H9 (cell line): ENCODE measurements at regions not wholly inside any gene's neighbourhood (a gene's known extent, or its start where the extent isn't known, plus 50 kb on each side); places are given as distances from the start of the nearest gene placed in this dataset.

Source experiments
- DNase-seq: peaks from one replicate; pipeline ENCODE4 v3.0.0-alpha.2; 2017
- H2AFZ ChIP-seq: one replicate; pipeline ENCODE4 v1.6.1; 2013; ENCODE audit warnings: mild to moderate bottlenecking, low read length, control low read depth, moderate library complexity
- H2AK5ac ChIP-seq: 2 replicates; pipeline ENCODE4 v1.6.1; 2013; ENCODE audit warnings: low read length, control low read depth, mixed read lengths; ENCODE audit not compliant: insufficient read length
- H2BK120ac ChIP-seq: one replicate; pipeline ENCODE4 v1.6.1; 2013; ENCODE audit warnings: low read depth, mild to moderate bottlenecking, low read length, control low read depth, inconsistent platforms; ENCODE audit not compliant: poor library complexity, severe bottlenecking
- H2BK12ac ChIP-seq: 2 replicates; pipeline ENCODE4 v1.6.1; 2013; ENCODE audit warnings: low read length, control low read depth, mixed read lengths, low read depth; ENCODE audit not compliant: insufficient read length
- H2BK15ac ChIP-seq: 2 replicates; pipeline ENCODE4 v1.6.1; 2013; ENCODE audit warnings: low read depth, low read length, control low read depth
- H2BK20ac ChIP-seq: one replicate; pipeline ENCODE4 v1.6.1; 2013; ENCODE audit warnings: low read depth, mild to moderate bottlenecking, low read length, control low read depth, inconsistent platforms; ENCODE audit not compliant: poor library complexity, severe bottlenecking
- H2BK5ac ChIP-seq: 2 replicates; pipeline ENCODE4 v1.6.1; 2013; ENCODE audit warnings: low read length, control low read depth, mixed read lengths; ENCODE audit not compliant: insufficient read length
- H3K14ac ChIP-seq: 2 replicates; pipeline ENCODE4 v1.6.1; 2013; ENCODE audit warnings: low read length, control low read depth; ENCODE audit not compliant: insufficient read depth
- H3K18ac ChIP-seq: 2 replicates; pipeline ENCODE4 v1.6.1; 2013; ENCODE audit warnings: low read depth, mild to moderate bottlenecking, mixed read lengths, low read length, control low read depth; ENCODE audit not compliant: insufficient read length
- H3K23ac ChIP-seq: 2 replicates; pipeline ENCODE4 v1.6.1; 2013; ENCODE audit warnings: low read length, control low read depth, mixed read lengths, low read depth; ENCODE audit not compliant: insufficient read length
- H3K23me2 ChIP-seq: 2 replicates; pipeline ENCODE4 v1.6.1; 2013; ENCODE audit warnings: low read depth, mild to moderate bottlenecking, mixed read lengths, low read length, control low read depth; ENCODE audit not compliant: insufficient read length, poor library complexity, severe bottlenecking
- H3K27ac ChIP-seq: 2 replicates; pipeline ENCODE4 v1.5.1; 2013; ENCODE audit warnings: low read length, control low read depth, mixed read lengths, low read depth; ENCODE audit not compliant: insufficient read length
- H3K27me3 ChIP-seq: 2 replicates; pipeline ENCODE4 v1.6.1; 2013; ENCODE audit warnings: low read length, control low read depth, inconsistent platforms; ENCODE audit not compliant: insufficient read depth
- H3K4ac ChIP-seq: 2 replicates; pipeline ENCODE4 v1.6.1; 2013; ENCODE audit warnings: low read depth, mild to moderate bottlenecking, control low read depth, inconsistent platforms, low read length, moderate library complexity
- H3K4me1 ChIP-seq: 2 replicates; pipeline ENCODE4 v1.6.1; 2013; ENCODE audit warnings: low read length, control low read depth, inconsistent platforms; ENCODE audit not compliant: insufficient read depth
- H3K4me2 ChIP-seq: 2 replicates; pipeline ENCODE4 v1.6.1; 2013; ENCODE audit warnings: low read length, control low read depth, mixed read lengths; ENCODE audit not compliant: insufficient read length, insufficient read depth
- H3K56ac ChIP-seq: 2 replicates; pipeline ENCODE4 v1.6.1; 2013; ENCODE audit warnings: low read depth, mild to moderate bottlenecking, mixed read lengths, low read length, control low read depth; ENCODE audit not compliant: insufficient read length
- H3K79me1 ChIP-seq: 2 replicates; pipeline ENCODE4 v1.6.1; 2013; ENCODE audit warnings: low read depth, mild to moderate bottlenecking, moderate library complexity, low read length, control low read depth, inconsistent platforms; ENCODE audit not compliant: insufficient read depth, poor library complexity, severe bottlenecking
- H3K79me2 ChIP-seq: 2 replicates; pipeline ENCODE4 v1.6.1; 2013; ENCODE audit warnings: low read length, control low read depth, inconsistent platforms; ENCODE audit not compliant: insufficient read depth
- H3K9ac ChIP-seq: 2 replicates; pipeline ENCODE4 v1.6.1; 2013; ENCODE audit warnings: low read length, control low read depth, mixed read lengths; ENCODE audit not compliant: insufficient read length; ENCODE audit errors: extremely low read depth
- H3K9me3 ChIP-seq: one replicate; pipeline ENCODE4 v1.6.1; 2013; ENCODE audit warnings: low read depth, low read length, inconsistent platforms; ENCODE audit not compliant: control insufficient read depth
- H3T11ph ChIP-seq: one replicate; pipeline ENCODE4 v1.6.1; 2013; ENCODE audit warnings: mild to moderate bottlenecking, low read length, control low read depth, inconsistent platforms
- H4K20me1 ChIP-seq: one replicate; pipeline ENCODE4 v1.6.1; 2013; ENCODE audit not compliant: control insufficient read depth, insufficient read length, insufficient read depth
- H4K5ac ChIP-seq: 2 replicates; pipeline ENCODE4 v1.6.1; 2013; ENCODE audit warnings: low read depth, mild to moderate bottlenecking, mixed read lengths, low read length, control low read depth; ENCODE audit not compliant: insufficient read length
- H4K8ac ChIP-seq: replicated peaks from 2 replicates; pipeline ENCODE4 v1.6.1; 2013; ENCODE audit warnings: low read length, control low read depth, mixed read lengths, low read depth; ENCODE audit not compliant: insufficient read length
- H4K91ac ChIP-seq: 2 replicates; pipeline ENCODE4 v1.6.1; 2013; ENCODE audit warnings: low read depth, mild to moderate bottlenecking, moderate library complexity, mixed read lengths, low read length, control low read depth; ENCODE audit not compliant: insufficient read length
- H3K27ac Mint-ChIP-seq, 3 experiments: 2 replicates in 2 of 3; 3 replicates in 1 of 3; pipeline ENCODE4 v1.8.0; 2020 to 2021; ENCODE audit warnings: mixed read lengths in 3 of 3, mild to moderate bottlenecking in 1 of 3, moderate library complexity in 1 of 3
- H3K27me3 Mint-ChIP-seq: 2 replicates; pipeline ENCODE4 v1.8.0; 2021; ENCODE audit warnings: low read depth, mild to moderate bottlenecking, moderate library complexity, mixed read lengths
- H3K36me3 Mint-ChIP-seq, 3 experiments: 2 replicates in 2 of 3; 3 replicates in 1 of 3; pipeline ENCODE4 v1.8.0; 2020 to 2021; ENCODE audit warnings: low read depth in 3 of 3, mixed read lengths in 3 of 3; ENCODE audit not compliant: insufficient read depth in 1 of 3
- H3K4me1 Mint-ChIP-seq, 2 experiments: 2 replicates each; pipeline ENCODE4 v1.8.0; 2020; ENCODE audit warnings: mixed read lengths in 2 of 2
- H3K4me3 Mint-ChIP-seq, 2 experiments: 2 replicates in 1 of 2; 3 replicates in 1 of 2; pipeline ENCODE4 v1.8.0; 2020 to 2021; ENCODE audit warnings: mild to moderate bottlenecking in 2 of 2, mixed read lengths in 2 of 2, moderate library complexity in 1 of 2
- H3K9me3 Mint-ChIP-seq, 2 experiments: 2 replicates in 1 of 2; 3 replicates in 1 of 2; pipeline ENCODE4 v1.8.0; 2020; ENCODE audit warnings: mild to moderate bottlenecking in 2 of 2, mixed read lengths in 2 of 2, moderate library complexity in 1 of 2
- CTCF ChIP-seq: fragments of 200-600 bp; sonication (generic); conservative IDR thresholded peaks from 3 replicates; pipeline ENCODE4 v1.8.0; 2021; ENCODE audit warnings: antibody characterized with exemption, mild to moderate bottlenecking
- WGBS: extraction: QIAGEN DNeasy Blood & Tissue Kit; methylation state at CpG from one replicate; pipeline ENCODE4 v1.1.7; 2013; ENCODE audit warnings: missing lambda C conversion rate, low lambda C conversion rate, mixed read lengths; ENCODE audit not compliant: insufficient read length; ENCODE audit errors: extremely low coverage; 5-methylcytosine and 5-hydroxymethylcytosine counted together

- H2BK12ac ChIP-seq = no peak overlapping the region
Measured at GRCh38 chr3:82005266-82005665, 243.8 kb upstream of the GBE1 start.

More at GRCh38 chr3:82005266-82005665, 243.8 kb upstream of the GBE1 start:
- Histone ChIP-seq H3K23ac (no peak overlapping the region), H3K4me2 (no peak overlapping the region), H3K23me2 (no peaks in the 10 kb centered on the region), H2BK20ac (no peak overlapping the region), H3K27ac (no peak overlapping the region), H2AK5ac (no peak overlapping the region), H4K91ac (no peak overlapping the region), H3K4me1 (no peaks in the 10 kb centered on the region), H4K20me1 (no peaks in the 10 kb centered on the region), H4K5ac (no peak overlapping the region), H2BK15ac (no peak overlapping the region), H3K27me3 (no peaks in the 10 kb centered on the region), H3K4ac (no peak overlapping the region), H3K14ac (no peak overlapping the region), H3K9me3 (no peaks in the 10 kb centered on the region), H3K18ac (no peak overlapping the region), H4K8ac (no peak overlapping the region), H3K9ac (no peak overlapping the region), H2AFZ (no peak overlapping the region), H3K56ac (no peak overlapping the region), H3K79me2 (no peaks in the 10 kb centered on the region), H2BK120ac (no peak overlapping the region), H3T11ph (no peak overlapping the region), H3K79me1 (no peaks in the 10 kb centered on the region), H2BK5ac (no peak overlapping the region)
- H3K27me3 Mint-ChIP-seq = no peaks in the 10 kb centered on the region
- H3K36me3 Mint-ChIP-seq = peaks cover 5 to 21% (median 6%) of the 10 kb centered on the region in 3 experiments
- H3K4me1 Mint-ChIP-seq = peaks cover 23 to 28% of the 10 kb centered on the region in 2 experiments
- peaks cover 18% of the 10 kb centered on the region in 2 experiments; a peak in 4 of 5 replicates for H3K9me3 Mint-ChIP-seq
- peak overlapping the region; percentile 15 to 76 (median 24); a peak in 4 of 7 replicates for H3K27ac Mint-ChIP-seq
- DNase-seq = no peak
- no peak overlapping the region for H3K4me3 Mint-ChIP-seq
- no peak for TF ChIP-seq CTCF
- WGBS = no CpG with 5 or more reads among the region's 3 CpGs
